SU-DHL-6 (cell line): ENCODE measurements at regions not wholly inside any gene's neighbourhood (a gene's known extent, or its start where the extent isn't known, plus 50 kb on each side); places are given as distances from the start of the nearest gene placed in this dataset.

Source experiments
- CTCF ChIP-seq: fragments of 200-600 bp; sonication (generic); IDR thresholded peaks from one replicate; pipeline ENCODE4 v1.5.1; 2017; ENCODE audit warnings: antibody characterized with exemption, mild to moderate bottlenecking, low read length, moderate library complexity; ENCODE audit not compliant: insufficient read depth, poor library complexity, severe bottlenecking
- EZH2phosphoT487 ChIP-seq: fragments of 200-600 bp; sonication (generic), shearing (Covaris generic); conservative IDR thresholded peaks from 2 replicates; pipeline ENCODE4 v1.6.1; 2018; ENCODE audit warnings: mild to moderate bottlenecking, antibody characterized with exemption, low read length, moderate library complexity, mixed read lengths

DNA sequence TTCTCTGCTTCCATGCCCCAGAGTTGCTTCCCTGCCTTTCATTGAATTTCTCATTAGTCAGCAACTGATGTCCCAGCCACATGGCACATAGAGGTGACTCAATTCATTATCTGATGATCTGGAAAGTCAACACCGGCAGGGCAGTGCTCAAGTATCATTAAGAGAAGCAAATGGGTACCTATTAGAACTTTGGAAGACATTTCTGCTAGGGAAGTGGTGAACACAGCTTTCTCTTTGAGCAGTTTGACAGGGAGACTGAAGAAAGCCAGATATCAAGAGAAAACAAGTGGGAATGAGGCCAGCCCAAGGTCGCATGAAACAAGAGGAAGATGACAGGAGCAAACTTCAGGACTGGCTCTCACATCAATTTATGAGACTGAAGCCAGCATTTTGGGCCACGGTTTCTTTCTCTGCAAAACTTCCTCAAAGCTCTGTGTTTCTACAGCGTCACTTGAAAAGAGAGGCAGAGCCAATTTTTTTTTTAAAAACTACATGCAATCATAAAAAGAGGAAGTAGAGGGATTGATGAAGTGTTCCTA, 108.3 kb upstream of the RPS6KA3 start:
- no peak for TF ChIP-seq CTCF
- no peak for TF ChIP-seq EZH2phosphoT487
